Right lung (tissue), 2 donors: ENCODE measurements at regions not wholly inside any gene's neighbourhood (a gene's known extent, or its start where the extent isn't known, plus 50 kb on each side); places are given as distances from the start of the nearest gene placed in this dataset.
"Not testable (repeated sequence)": the region's sequence is repeated elsewhere in the genome, so short reads cannot be mapped to it uniquely, and the experiment has no call there.

Experiments used
- DNase-seq, 2 donors: peaks; one replicate each; pipeline ENCODE4 v3.0.0-alpha.2; 2013

- DNase-seq = not testable (repeated sequence)
Measured at GRCh38 chr3:177457204-177457603, 259.9 kb upstream of the TBL1XR1 start.

- no peak for DNase-seq
Measured at GRCh38 chr3:177459401-177459800, 262.1 kb upstream of the TBL1XR1 start.

- no peak for DNase-seq
Measured at GRCh38 chr3:177460047-177460446, 262.8 kb upstream of the TBL1XR1 start.

GRCh38 chr3:177461765-177462164, 264.5 kb upstream of the TBL1XR1 start:
- DNase-seq = no peak

- DNase-seq = not testable (repeated sequence)
Measured at GRCh38 chr3:177463341-177463740, 266.1 kb upstream of the TBL1XR1 start.

DNA sequence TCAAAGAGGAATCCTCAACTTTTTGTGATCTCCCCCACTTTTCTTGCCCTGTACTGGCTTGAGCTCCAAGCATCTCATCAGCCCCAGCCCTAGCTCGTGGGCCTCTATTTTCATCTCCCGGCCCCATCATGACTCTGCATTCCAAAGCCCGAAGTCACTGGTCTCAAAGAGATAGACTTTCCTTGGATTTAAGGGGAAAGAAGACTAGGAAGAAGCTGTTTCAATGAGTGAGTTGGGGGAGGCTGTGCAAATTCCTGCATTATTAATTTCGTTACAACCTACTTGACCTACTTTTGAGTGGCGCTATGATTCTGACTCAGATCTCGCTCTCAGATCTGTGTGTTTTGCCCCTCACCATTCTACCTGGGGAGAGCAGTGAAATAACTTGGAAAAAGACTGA, 266.6 kb upstream of the TBL1XR1 start:
- DNase-seq = no peak

- no peak for DNase-seq
Measured at GRCh38 chr3:177464392-177465256, 267.3 kb upstream of the TBL1XR1 start.

- DNase-seq = no peak
Measured at GRCh38 chr3:177465257-177465642, 268.0 kb upstream of the TBL1XR1 start.

DNA sequence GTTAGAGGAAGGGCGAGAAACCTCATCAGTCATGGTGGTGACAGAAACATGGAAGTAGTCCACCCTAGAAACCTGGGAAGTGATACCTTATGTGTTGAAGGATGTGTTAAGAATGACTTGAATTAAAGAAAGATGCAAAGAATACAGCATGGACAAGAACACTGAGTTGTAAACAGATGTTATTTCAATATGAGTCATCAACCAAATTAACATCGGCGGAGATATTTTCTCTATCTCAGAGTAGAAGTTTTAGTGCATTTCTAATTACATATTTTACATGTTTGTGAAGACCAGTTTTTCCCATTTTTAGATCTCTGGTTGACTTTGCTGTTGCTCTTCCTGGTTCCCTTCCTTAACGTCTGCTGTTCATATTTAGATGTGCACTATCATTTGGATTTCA, 268.8 kb upstream of the TBL1XR1 start:
- no peak for DNase-seq

- not testable (repeated sequence) for DNase-seq
Measured at GRCh38 chr3:177466622-177467021, 269.3 kb upstream of the TBL1XR1 start.

DNA sequence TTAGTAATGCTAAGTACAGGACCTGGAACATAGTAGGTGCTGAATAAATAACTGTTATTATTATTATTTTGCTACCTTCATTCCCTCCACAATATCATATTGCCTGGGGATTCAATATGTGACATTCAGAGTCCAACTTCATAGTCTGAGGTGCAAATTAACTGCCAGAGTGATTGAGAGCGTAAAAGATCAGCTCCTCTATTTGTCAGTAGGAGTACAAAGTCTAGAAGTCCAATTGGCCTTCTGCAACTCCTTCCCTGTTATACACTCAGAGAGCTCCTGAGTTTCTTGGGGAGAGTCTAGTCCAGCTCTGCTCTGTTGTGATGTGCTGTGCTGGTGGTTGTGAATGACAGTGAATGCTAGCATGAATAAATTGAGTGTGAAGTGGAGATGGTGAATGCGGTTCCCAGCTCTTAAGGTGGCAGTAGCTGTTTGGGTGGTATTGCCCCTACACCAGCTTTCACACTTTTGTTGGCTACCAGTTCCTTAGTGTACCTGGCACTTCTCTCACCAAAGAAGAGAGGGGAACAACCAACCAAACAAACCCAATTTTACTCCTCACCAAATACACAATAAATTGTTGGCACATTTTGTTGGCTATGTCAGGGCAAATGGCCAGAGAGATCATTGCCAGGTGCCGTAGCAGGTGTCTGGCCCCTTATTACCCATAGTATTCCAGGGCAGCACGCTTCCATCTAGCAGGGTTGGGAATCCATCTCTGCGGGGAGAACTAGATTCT, 270.1 kb upstream of the TBL1XR1 start:
- DNase-seq = no peak

DNA sequence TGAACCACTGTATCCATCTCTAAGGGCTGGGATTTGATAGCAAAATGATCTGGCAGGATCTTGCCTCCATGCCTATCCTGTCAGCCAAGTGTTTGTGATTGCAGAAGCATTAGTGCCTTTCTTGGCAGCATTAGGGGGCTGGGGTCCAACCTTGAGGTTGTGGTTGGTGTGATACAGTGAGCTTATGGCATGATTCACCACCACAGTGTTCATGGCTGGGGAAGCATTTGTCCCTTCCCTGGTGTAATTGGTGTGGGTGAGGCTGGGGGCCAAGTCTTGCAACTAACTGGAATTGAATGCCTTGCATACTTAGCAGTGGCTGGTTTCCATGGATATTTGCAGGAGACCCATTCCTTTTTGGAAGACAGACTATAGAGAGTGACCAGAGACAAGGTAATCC, 271.0 kb upstream of the TBL1XR1 start:
- DNase-seq = no peak

DNA sequence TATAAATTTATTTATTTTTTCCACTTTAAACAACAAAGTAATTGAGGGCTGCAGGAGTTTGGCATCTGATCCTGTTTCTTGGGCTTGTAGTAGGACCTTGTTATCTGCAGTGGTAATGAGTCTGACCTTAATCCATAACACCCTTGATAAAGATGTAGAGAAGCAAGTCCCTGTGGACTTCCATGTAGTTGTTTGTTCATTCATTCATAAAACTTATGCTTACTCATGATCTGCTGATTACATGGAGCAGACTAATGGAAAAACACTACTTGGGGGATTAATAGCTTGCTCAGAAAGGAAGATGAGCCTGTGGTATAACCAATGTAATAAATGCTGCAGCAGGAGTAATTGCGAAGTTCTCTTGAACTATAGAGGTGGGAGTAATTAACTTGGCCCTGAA, 271.5 kb upstream of the TBL1XR1 start:
- no peak for DNase-seq

DNA sequence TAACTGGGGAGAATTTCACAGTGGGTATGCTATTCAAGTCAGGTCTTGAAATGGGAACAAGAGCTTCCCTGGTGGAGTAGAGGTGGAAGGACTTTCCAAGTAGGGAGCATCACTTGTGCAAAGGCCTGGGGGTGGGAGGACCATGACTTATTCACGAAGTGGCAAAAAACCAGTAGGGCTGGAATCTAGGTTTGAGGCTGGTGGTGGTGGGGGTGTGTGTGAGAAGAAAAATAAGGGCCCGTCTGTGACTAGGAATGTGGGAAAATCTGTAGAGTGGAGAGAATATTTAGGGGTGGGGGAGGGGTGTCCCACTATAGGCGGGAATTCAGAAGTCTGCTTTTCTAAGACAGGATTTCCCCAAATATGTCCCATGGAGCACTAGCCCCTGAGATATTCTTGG, 271.9 kb upstream of the TBL1XR1 start:
- no peak for DNase-seq

DNA sequence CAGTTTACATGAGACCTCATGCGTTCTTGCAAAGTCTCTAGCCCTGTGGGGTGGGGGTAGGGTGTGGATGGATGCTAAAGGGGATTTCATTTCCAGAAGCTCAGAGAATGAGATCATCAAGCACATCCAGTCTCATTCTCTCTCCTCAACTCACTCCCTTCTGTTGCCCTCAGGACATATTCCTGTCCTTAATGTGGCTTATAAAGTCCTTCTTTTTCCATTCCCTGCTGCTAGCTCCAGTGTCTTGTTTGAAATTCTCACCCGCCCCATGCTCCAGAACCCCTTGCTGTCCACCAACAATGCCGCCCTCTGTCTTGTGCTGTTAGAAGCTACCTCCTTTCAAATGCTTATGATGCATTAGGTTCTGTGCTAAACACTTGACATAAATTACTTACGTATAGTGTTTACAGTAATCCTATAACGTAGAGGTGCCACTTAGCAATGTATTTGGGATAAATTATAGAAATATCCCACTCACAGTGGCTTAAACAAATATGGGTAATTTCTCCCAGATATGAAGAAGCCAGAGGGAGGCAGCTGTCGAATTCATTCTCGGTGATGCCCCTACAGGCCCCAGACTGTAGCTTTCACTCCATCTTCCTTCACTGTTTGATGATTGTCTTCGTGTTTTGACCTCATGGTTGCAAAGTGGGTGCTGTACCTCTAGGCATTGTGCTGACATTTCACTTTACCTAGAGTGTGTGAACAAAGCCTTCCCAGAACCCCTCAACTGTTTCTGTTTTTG, 273.1 kb upstream of the TBL1XR1 start:
- no peak for DNase-seq

GRCh38 chr3:177471733-177472480, 274.6 kb upstream of the TBL1XR1 start:
- no peak for DNase-seq

DNA sequence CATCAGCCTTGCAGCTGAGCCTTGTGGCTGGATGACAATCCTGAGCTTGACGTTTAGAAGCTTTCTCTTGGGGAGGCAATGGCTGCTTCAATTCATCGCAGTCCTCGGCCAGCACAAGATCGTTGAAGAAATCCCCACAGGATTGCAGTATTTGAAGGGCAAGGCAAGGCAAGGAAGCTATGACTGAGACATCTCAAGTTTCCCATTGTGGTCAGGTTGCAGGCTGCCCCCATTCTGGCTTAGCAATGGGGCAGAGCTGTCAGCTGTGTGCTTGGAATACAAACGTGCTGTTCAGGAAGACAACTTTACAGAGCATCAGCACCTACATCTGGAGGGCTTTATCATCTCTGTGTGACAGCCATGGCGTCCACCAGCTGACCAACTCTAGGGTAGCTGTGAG, 275.9 kb upstream of the TBL1XR1 start:
- DNase-seq = no peak

DNA sequence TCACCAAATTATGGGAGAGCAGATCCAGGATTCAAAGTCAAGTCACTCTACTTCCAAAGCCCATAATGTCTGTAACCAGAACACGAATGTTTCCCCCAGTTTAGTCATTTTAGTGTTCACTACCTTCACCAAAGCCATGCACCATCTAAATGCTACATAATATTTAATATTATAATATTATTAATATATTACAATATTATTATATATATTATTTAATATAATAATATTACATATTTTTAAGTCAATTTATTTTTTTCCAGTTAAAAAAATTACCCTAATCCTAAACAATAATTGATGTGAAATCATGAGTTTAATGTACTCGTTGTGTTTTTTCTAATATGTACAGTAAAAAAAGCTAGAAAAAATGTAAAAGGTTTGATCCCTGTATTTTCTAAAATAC, 276.6 kb upstream of the TBL1XR1 start:
- no peak for DNase-seq

DNA sequence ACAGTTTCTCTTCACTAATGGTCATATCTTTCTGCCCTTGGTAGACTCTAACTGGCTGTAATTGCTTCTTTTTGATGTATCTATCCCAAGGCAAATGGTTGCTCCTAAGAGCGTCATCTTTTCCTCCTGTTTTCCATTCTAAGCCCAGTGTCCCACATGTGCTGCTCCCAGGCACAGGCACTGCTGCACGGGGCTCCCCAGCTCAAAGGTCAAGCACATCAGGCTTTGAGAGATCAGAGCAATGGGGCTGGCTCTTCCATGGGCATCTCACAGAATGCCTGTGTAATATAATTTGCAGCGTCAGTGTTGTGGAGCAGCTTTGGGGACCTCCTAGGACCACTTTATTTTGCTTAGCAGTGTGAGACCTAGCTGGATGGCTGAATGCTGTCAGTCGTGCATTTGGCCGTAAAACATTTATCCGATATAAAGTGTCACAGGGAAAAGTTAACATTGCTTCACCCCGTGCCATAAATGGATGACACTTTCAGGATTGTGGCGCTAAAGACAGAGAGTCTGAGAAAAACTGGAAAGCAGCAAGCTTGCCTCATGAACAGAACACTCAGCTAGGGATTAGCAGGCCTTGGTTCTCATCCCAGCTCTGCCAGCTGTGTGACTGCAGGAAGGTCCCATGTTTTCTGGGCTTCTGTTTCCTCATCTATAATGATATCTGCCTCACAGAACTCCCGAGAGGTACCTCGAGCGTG, 277.5 kb upstream of the TBL1XR1 start:
- DNase-seq = no peak

GRCh38 chr3:177475356-177475665, 278.0 kb upstream of the TBL1XR1 start:
- no peak for DNase-seq

- DNase-seq = no peak
Measured at GRCh38 chr3:177476495-177476894, 279.2 kb upstream of the TBL1XR1 start.
